ENCODE measurements at regions not wholly inside any gene's neighbourhood (a gene's known extent, or its start where the extent isn't known, plus 50 kb on each side); places are given as distances from the start of the nearest gene placed in this dataset.

DNA sequence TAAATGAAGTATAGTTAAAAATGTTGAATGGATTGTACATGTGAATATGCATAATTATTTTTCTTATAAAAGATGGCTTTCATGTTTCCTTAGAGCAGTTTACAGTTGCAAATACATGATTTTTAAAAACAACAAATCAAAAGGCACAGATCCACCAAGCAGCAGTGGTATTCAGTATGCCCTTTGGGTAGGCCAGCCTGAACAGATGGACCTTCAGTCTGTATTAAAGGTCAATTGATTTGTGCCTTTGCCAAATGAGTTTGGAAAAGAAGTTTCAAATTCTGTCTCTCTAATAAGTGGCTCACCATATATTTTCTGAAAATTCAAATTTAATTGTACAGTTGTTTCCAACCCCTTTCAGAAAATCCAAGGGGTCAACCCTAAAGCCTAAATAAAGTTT, 477.1 kb downstream of the NSUN3 start (continued):
- TF ChIP-seq, protein P1, sequence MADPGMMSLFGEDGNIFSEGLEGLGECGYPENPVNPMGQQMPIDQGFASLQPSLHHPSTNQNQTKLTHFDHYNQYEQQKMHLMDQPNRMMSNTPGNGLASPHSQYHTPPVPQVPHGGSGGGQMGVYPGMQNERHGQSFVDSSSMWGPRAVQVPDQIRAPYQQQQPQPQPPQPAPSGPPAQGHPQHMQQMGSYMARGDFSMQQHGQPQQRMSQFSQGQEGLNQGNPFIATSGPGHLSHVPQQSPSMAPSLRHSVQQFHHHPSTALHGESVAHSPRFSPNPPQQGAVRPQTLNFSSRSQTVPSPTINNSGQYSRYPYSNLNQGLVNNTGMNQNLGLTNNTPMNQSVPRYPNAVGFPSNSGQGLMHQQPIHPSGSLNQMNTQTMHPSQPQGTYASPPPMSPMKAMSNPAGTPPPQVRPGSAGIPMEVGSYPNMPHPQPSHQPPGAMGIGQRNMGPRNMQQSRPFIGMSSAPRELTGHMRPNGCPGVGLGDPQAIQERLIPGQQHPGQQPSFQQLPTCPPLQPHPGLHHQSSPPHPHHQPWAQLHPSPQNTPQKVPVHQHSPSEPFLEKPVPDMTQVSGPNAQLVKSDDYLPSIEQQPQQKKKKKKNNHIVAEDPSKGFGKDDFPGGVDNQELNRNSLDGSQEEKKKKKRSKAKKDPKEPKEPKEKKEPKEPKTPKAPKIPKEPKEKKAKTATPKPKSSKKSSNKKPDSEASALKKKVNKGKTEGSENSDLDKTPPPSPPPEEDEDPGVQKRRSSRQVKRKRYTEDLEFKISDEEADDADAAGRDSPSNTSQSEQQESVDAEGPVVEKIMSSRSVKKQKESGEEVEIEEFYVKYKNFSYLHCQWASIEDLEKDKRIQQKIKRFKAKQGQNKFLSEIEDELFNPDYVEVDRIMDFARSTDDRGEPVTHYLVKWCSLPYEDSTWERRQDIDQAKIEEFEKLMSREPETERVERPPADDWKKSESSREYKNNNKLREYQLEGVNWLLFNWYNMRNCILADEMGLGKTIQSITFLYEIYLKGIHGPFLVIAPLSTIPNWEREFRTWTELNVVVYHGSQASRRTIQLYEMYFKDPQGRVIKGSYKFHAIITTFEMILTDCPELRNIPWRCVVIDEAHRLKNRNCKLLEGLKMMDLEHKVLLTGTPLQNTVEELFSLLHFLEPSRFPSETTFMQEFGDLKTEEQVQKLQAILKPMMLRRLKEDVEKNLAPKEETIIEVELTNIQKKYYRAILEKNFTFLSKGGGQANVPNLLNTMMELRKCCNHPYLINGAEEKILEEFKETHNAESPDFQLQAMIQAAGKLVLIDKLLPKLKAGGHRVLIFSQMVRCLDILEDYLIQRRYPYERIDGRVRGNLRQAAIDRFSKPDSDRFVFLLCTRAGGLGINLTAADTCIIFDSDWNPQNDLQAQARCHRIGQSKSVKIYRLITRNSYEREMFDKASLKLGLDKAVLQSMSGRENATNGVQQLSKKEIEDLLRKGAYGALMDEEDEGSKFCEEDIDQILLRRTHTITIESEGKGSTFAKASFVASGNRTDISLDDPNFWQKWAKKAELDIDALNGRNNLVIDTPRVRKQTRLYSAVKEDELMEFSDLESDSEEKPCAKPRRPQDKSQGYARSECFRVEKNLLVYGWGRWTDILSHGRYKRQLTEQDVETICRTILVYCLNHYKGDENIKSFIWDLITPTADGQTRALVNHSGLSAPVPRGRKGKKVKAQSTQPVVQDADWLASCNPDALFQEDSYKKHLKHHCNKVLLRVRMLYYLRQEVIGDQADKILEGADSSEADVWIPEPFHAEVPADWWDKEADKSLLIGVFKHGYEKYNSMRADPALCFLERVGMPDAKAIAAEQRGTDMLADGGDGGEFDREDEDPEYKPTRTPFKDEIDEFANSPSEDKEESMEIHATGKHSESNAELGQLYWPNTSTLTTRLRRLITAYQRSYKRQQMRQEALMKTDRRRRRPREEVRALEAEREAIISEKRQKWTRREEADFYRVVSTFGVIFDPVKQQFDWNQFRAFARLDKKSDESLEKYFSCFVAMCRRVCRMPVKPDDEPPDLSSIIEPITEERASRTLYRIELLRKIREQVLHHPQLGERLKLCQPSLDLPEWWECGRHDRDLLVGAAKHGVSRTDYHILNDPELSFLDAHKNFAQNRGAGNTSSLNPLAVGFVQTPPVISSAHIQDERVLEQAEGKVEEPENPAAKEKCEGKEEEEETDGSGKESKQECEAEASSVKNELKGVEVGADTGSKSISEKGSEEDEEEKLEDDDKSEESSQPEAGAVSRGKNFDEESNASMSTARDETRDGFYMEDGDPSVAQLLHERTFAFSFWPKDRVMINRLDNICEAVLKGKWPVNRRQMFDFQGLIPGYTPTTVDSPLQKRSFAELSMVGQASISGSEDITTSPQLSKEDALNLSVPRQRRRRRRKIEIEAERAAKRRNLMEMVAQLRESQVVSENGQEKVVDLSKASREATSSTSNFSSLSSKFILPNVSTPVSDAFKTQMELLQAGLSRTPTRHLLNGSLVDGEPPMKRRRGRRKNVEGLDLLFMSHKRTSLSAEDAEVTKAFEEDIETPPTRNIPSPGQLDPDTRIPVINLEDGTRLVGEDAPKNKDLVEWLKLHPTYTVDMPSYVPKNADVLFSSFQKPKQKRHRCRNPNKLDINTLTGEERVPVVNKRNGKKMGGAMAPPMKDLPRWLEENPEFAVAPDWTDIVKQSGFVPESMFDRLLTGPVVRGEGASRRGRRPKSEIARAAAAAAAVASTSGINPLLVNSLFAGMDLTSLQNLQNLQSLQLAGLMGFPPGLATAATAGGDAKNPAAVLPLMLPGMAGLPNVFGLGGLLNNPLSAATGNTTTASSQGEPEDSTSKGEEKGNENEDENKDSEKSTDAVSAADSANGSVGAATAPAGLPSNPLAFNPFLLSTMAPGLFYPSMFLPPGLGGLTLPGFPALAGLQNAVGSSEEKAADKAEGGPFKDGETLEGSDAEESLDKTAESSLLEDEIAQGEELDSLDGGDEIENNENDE (IDR thresholded peaks at IDR 0.05; ENCODE audit: insufficient replicate concordance, low read length) = no peak
- TF ChIP-seq GTF2F1 (IDR thresholded peaks at IDR 0.05; ENCODE audit: borderline replicate concordance, low read depth, low read length) = no peak

Measured in H1 (cell line).